Gastroesophageal sphincter (tissue), 4 donors: ENCODE measurements at regions not wholly inside any gene's neighbourhood (a gene's known extent, or its start where the extent isn't known, plus 50 kb on each side); places are given as distances from the start of the nearest gene placed in this dataset.
"Not testable (repeated sequence)": the region's sequence is repeated elsewhere in the genome, so short reads cannot be mapped to it uniquely, and the experiment has no call there.

Experiments
- ATAC-seq: fragments of 150-250 bp; one replicate; pipeline ENCODE4 v1.9.1; 2016; ENCODE audit warnings: mild to moderate bottlenecking, moderate library complexity
- H3K27ac ChIP-seq, 4 donors: fragments of 200-600 bp; sonication (generic) in 3 of 4; 1 replicate in 3 of 4; 2 replicates in 1 of 4; pipeline ENCODE4 v1.5.1; 2016 to 2019
- H3K27me3 ChIP-seq: fragments of 200-600 bp; sonication (generic); one replicate; pipeline ENCODE4 v1.5.1; 2019
- H3K36me3 ChIP-seq, 2 donors: fragments of 200-600 bp; sonication (generic); one replicate each; pipeline ENCODE4 v1.5.1; 2019; ENCODE audit warnings: control low read depth in 1 of 2
- H3K4me1 ChIP-seq, 3 donors: fragments of 200-600 bp; sonication (generic); 1 replicate in 2 of 3; 2 replicates in 1 of 3; pipeline ENCODE4 v1.5.1; 2016 to 2019; ENCODE audit warnings: control low read depth in 2 of 3
- H3K4me3 ChIP-seq, 2 donors: fragments of 200-600 bp; sonication (generic); one replicate each; pipeline ENCODE4 v1.5.1; 2019; ENCODE audit warnings: mild to moderate bottlenecking in 1 of 2, moderate library complexity in 1 of 2
- H3K9me3 ChIP-seq, 3 donors: fragments of 200-600 bp; sonication (generic); one replicate each; pipeline ENCODE4 v1.5.1; 2017 to 2019; ENCODE audit warnings: control low read depth in 2 of 3
- EP300 ChIP-seq: sonication (generic); formaldehyde crosslinking; IDR thresholded peaks from one replicate; pipeline ENCODE4 v1.6.1; 2017; ENCODE audit warnings: antibody characterized with exemption, mild to moderate bottlenecking
- POLR2A ChIP-seq, 2 donors: fragments of 450-650 bp; IDR thresholded peaks; one replicate each; pipeline ENCODE4 v1.6.1; 2017; ENCODE audit warnings: antibody characterized with exemption in 2 of 2, mild to moderate bottlenecking in 2 of 2, moderate library complexity in 1 of 2
- POLR2AphosphoS5 ChIP-seq: sonication (generic); formaldehyde crosslinking; IDR thresholded peaks from one replicate; pipeline ENCODE4 v1.6.1; 2017; ENCODE audit warnings: antibody characterized with exemption
- WGBS, 2 donors: methylation state at CpG; one replicate each; pipeline ENCODE4 v1.1.5; 2018; ENCODE audit warnings: low coverage in 1 of 2; 5-methylcytosine and 5-hydroxymethylcytosine counted together
- TF ChIP-seq, protein P1 (sequence below), 4 experiments: fragments of 200-600 bp in 2 of 4; fragments of 450-650 bp in 2 of 4; sonication (generic) in 1 of 4; IDR thresholded peaks; one replicate each; pipeline ENCODE4 v1.5.1; 2017 to 2019; ENCODE audit warnings: antibody characterized with exemption in 4 of 4, mild to moderate bottlenecking in 2 of 4, moderate library complexity in 2 of 4

DNA sequence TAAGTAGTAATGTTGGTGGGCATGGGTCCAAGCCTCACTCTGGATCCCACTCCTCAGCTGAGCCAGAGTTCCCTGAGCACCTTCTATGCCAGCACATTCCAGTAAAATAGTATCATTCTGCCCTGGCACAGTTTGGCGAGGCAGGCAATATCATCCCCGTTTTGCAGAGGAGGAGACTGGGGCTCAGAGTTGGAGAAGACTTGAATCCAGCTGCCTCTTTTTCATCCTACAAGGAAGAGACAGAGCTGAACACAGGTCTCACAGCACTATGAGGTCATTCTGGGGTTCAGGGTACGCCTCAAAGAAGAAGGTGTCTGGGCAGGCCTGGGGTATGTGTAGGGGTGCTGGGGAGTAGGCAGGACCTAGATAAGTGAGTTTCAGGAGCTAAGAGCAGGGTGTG lies 103.9 kb upstream of the STX18 start:
- Histone ChIP-seq H3K9me3 (peaks cover 0 to 3% (median 0%) of the 10 kb centered on the region in 3 donors), H3K27me3 (no peaks in the 10 kb centered on the region), H3K36me3 (no peaks in the 10 kb centered on the region), H3K27ac (no peak overlapping the region), H3K4me1 (no peaks in the 10 kb centered on the region), H3K4me3 (no peak overlapping the region)
- WGBS, 2 donors, result 83% methylated on average over 1 of the region's 3 CpGs; no CpG with 5 or more reads in 1 of the 2 donors
- TF ChIP-seq, protein P1, sequence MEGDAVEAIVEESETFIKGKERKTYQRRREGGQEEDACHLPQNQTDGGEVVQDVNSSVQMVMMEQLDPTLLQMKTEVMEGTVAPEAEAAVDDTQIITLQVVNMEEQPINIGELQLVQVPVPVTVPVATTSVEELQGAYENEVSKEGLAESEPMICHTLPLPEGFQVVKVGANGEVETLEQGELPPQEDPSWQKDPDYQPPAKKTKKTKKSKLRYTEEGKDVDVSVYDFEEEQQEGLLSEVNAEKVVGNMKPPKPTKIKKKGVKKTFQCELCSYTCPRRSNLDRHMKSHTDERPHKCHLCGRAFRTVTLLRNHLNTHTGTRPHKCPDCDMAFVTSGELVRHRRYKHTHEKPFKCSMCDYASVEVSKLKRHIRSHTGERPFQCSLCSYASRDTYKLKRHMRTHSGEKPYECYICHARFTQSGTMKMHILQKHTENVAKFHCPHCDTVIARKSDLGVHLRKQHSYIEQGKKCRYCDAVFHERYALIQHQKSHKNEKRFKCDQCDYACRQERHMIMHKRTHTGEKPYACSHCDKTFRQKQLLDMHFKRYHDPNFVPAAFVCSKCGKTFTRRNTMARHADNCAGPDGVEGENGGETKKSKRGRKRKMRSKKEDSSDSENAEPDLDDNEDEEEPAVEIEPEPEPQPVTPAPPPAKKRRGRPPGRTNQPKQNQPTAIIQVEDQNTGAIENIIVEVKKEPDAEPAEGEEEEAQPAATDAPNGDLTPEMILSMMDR (IDR thresholded peaks at IDR 0.05), result no peak
- TF ChIP-seq POLR2A (IDR thresholded peaks at IDR 0.05), result no peak
- TF ChIP-seq POLR2AphosphoS5, result no peak
- no peak for TF ChIP-seq EP300
- ATAC-seq, result no peak

DNA sequence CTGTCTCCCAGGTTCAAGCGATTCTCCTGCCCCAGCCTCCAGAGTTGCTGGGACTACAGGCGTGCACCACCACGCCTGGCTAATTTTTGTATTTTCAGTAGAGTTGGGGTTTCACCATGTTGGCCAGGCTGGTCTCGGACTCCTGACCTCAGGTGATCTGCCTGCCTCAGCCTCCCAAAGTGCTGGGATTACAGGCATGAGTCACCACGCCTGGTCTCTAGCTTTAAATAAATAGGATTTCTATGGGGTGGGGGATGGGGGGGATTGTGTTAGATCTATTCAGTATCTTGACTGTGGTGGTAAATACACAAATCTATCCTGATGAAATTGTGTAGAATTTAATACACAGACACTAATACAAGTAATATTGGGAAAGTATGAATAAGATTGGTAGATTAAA lies 102.4 kb upstream of the STX18 start:
- H3K9me3 ChIP-seq, H3K4me1 ChIP-seq, H3K27ac ChIP-seq, H3K27me3 ChIP-seq, ATAC-seq, H3K36me3 ChIP-seq, H3K4me3 ChIP-seq: not testable (repeated sequence)
- 91% methylated on average over 4 of the region's 5 CpGs; no CpG with 5 or more reads in 1 of the 2 donors for WGBS, 2 donors

DNA sequence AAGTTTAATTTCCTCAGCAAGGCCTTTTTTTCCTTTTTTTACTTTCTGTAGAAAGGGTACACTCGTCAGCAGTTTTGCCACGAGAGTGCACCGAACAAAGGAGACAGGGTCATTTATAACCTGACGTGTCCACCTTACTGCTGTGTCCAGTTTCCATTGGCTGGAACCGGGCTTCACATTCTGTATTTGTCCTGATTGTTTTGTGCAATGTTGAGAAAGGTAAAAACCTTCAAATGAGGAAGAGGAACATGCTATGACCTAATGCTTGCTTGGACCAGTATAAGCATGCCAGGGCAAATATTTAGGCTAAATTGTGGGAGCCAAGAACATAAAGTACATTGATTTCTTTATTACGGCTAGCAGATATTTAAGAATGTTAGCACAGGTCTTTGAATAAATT lies 101.9 kb upstream of the STX18 start:
- 85% methylated on average over 3 to 6 of the region's 6 CpGs for WGBS, 2 donors
- H3K27ac ChIP-seq, ATAC-seq, H3K27me3 ChIP-seq, H3K4me3 ChIP-seq, H3K4me1 ChIP-seq, H3K9me3 ChIP-seq, H3K36me3 ChIP-seq: not testable (repeated sequence)

DNA sequence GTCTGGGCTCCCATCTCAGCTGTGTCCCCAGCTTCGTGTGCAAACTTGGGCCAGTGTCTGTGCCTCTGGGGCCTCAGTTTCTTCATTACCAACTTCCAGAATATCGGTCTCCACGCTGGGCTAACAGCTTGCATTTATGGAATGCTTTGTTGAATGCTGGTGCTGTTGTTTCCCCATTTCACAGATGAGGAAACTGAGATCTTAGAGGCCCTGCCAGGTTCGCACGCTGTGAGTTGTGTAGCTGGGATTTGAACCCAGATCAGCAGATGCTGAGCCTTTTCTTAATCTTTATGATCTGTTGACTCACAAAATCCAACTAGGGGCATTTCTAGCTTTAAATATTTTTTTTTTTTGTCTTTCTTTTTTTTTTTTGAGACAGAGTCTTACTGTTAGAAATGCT lies 101.5 kb upstream of the STX18 start:
- H3K4me1 ChIP-seq, result no peaks in the 10 kb centered on the region
- ATAC-seq, result no peak
- peaks cover 0 to 3% (median 0%) of the 10 kb centered on the region in 3 donors for H3K9me3 ChIP-seq
- 91 to 100% methylated on average over 2 to 5 of the region's 5 CpGs for WGBS, 2 donors
- H3K27ac ChIP-seq, result no peak overlapping the region
- H3K4me3 ChIP-seq, result no peak overlapping the region
- H3K36me3 ChIP-seq, result no peaks in the 10 kb centered on the region
- TF ChIP-seq EP300 (no peak), POLR2A (IDR thresholded peaks at IDR 0.05) (no peak)
- H3K27me3 ChIP-seq, result no peaks in the 10 kb centered on the region

DNA sequence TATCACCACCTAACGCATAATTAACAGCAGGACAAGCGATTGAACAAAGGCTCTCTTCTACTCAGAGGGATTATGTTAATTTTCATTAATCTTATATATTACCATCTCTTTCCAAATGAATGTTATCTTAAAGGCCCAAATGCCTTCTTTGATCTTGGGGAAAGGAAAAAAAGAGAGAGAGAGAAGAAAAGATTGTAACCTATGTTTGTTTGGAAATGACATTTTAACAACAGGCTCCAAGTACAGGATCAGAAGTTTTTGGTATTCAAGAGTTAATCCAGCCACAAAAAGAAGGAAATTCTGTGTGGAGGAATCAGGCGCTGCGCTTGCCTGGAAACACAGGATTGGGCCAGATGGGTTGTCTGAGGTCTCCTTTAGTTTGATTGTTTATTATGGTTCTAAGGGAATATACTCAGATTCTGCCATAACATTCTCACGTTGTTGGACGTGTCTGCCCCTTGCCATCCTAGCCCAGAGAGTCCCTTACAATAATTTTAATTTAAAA lies 100.7 kb upstream of the STX18 start:
- H3K4me3 ChIP-seq, result no peak overlapping the region
- H3K36me3 ChIP-seq, result no peaks in the 10 kb centered on the region
- H3K27ac ChIP-seq, result no peak overlapping the region
- H3K27me3 ChIP-seq, result no peaks in the 10 kb centered on the region
- peaks cover 0 to 3% (median 0%) of the 10 kb centered on the region in 3 donors for H3K9me3 ChIP-seq
- no peaks in the 10 kb centered on the region for H3K4me1 ChIP-seq
- no peak for ATAC-seq
- WGBS, 2 donors, result 68 to 79% methylated on average over 6 of the region's 6 CpGs
- TF ChIP-seq, protein P1 (IDR thresholded peaks at IDR 0.05), result no peak
- TF ChIP-seq POLR2AphosphoS5 (no peak), POLR2A (IDR thresholded peaks at IDR 0.05) (no peak), EP300 (no peak)

DNA sequence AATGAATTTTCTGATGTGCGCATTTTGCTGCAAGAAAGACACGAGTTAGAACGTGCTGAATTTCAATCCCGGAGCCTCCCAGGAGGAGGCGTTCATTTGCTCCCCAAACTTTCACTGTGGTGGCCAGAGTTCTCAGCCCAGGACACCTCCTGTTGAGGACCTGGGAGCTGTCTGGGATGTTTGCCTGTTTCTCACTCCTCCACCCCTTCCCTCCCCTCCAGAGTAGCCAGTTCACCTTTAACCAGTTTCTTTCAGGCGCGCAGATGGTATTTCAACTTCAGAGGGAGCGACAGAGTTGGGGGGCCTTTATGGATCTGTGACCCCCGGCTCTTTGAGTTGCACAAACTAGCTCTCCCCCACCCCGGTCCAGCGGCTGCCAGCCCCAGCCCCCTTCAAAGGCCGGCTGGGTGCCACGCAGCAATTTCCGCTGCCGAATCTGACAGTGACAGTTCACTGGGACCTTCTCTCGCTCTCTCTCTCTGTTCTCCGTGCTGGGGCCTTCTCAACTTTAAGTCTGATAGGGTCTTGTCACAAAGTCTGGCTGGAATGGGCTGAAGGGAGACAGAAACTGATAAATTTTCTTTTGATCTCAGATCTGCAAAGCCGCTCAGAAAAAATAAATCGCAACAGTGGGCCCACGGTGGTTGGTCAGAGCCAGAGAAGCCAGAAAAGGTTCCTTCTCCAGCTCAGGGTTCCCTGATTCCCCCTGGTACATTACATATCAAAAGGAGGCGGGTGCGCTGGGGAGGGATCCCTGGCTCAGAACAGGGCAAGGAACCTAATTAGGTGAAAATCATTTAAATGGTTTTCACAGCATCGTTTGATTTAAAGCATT lies 100.0 kb upstream of the STX18 start:
- Histone ChIP-seq H3K27ac (no peak overlapping the region), H3K9me3 (peaks cover 0 to under 1% (median 0%) of the 10 kb centered on the region in 3 donors), H3K36me3 (no peaks in the 10 kb centered on the region), H3K4me1 (no peaks in the 10 kb centered on the region), H3K27me3 (no peaks in the 10 kb centered on the region), H3K4me3 (no peak overlapping the region)
- no peak for ATAC-seq
- WGBS, 2 donors, result 68 to 75% methylated on average over 12 to 13 of the region's 23 CpGs
- TF ChIP-seq POLR2A (IDR thresholded peaks at IDR 0.05) (no peak), EP300 (no peak), POLR2AphosphoS5 (no peak)
- TF ChIP-seq, protein P1 (IDR thresholded peaks at IDR 0.05), result no peak
